HCT116 (cell line): ENCODE measurements at regions not wholly inside any gene's neighbourhood (a gene's known extent, or its start where the extent isn't known, plus 50 kb on each side); places are given as distances from the start of the nearest gene placed in this dataset.

Experiments used
- ATAC-seq: fragments of 200-7000 bp; cut with Tn5 transposase; 2 replicates; pipeline ENCODE4 v1.9.1; 2020; ENCODE audit warnings: mild to moderate bottlenecking, moderate library complexity
- BruUV-seq: library from RNA; stranded (reverse); fragments of 400-500 nt; replicated peaks from 2 replicates; lab custom pipeline; 2021; lab: Mats Ljungman, UMichigan
- CTCF ChIA-PET: fragments of 300-600 bp; sonication (Branson Sonifier 250); formaldehyde crosslinking; loops from one replicate; lab custom pipeline; 2021; ENCODE audit warnings: antibody characterized with exemption; lab: Charles Lee
- POLR2A ChIA-PET: fragments of 300-600, 350-600 bp; sonication (Branson Sonifier 250); formaldehyde crosslinking; loops from one replicate; lab custom pipeline; 2021; ENCODE audit warnings: antibody characterized with exemption; lab: Charles Lee
- RAD21 ChIA-PET, 2 experiments: fragments of 300-600 bp; sonication (Branson Sonifier 250); formaldehyde crosslinking; loops; one replicate each; lab custom pipeline; 2023; ENCODE audit warnings: low total read pairs in 2 of 2; ENCODE audit not compliant: uncharacterized antibody in 2 of 2, unreplicated experiment in 2 of 2, low non-redundant PET in 1 of 2; lab: Charles Lee
- DNase-seq: peaks from one replicate; pipeline ENCODE4 v3.0.0-alpha.2; 2010; ENCODE audit warnings: low read depth, low spot score
- H2AFZ ChIP-seq: fragments of 200-600 bp; shearing (Covaris generic), sonication (generic); 2 replicates; pipeline ENCODE4 v1.6.1; 2017; ENCODE audit warnings: low read depth, mixed run types, mixed read lengths, antibody characterized with exemption, low read length; ENCODE audit not compliant: poor library complexity, severe bottlenecking
- H3K27ac ChIP-seq: 2 replicates; pipeline ENCODE4 v1.5.1; 2012; ENCODE audit warnings: low read depth, low read length
- H3K27me3 ChIP-seq: fragments of 200-600 bp; sonication (generic); 2 replicates; pipeline ENCODE4 v1.6.1; 2016; ENCODE audit warnings: mixed run types, low read length, mixed read lengths; ENCODE audit not compliant: insufficient read depth
- H3K36me3 ChIP-seq, 2 experiments: fragments of 200-500 bp in 1 of 2; fragments of 200-600 bp in 1 of 2; sonication (Bioruptor generic) in 1 of 2; sonication (generic) in 1 of 2; 2 replicates each; pipeline versions ENCODE4 v1.5.1 to v1.6.1; 2014 to 2016; ENCODE audit warnings: low read length in 2 of 2, inconsistent platforms in 1 of 2, mixed read lengths in 1 of 2, mixed run types in 1 of 2; ENCODE audit not compliant: insufficient read depth in 2 of 2, control insufficient read depth in 1 of 2
- H3K4me1 ChIP-seq, 2 experiments: fragments of 200-600 bp in 1 of 2; sonication (generic) in 1 of 2; 2 replicates each; pipeline versions ENCODE4 v1.5.1 to v1.6.1; 2012 to 2017; ENCODE audit warnings: low read length in 2 of 2, inconsistent platforms in 1 of 2, mild to moderate bottlenecking in 1 of 2, mixed read lengths in 1 of 2, mixed run types in 1 of 2, moderate library complexity in 1 of 2; ENCODE audit not compliant: insufficient read depth in 2 of 2, control insufficient read depth in 1 of 2
- H3K4me2 ChIP-seq: fragments of 200-600 bp; sonication (generic); 2 replicates; pipeline ENCODE4 v1.6.1; 2017; ENCODE audit warnings: mixed run types, low read length, mixed read lengths
- H3K4me3 ChIP-seq, 2 experiments: fragments of 200-600 bp in 1 of 2; sonication (generic) in 1 of 2; replicated peaks in 1 of 2; 2 replicates each; pipeline ENCODE4 v1.5.1; 2011 to 2016; ENCODE audit warnings: low read length in 2 of 2, control low read depth in 1 of 2, low read depth in 1 of 2, mild to moderate bottlenecking in 1 of 2, mixed read lengths in 1 of 2, mixed run types in 1 of 2
- H3K79me2 ChIP-seq: fragments of 200-600 bp; sonication (generic); 2 replicates; pipeline ENCODE4 v1.6.1; 2017; ENCODE audit warnings: mild to moderate bottlenecking, mixed run types, low read length, moderate library complexity, mixed read lengths; ENCODE audit not compliant: insufficient read depth
- H3K9ac ChIP-seq: fragments of 200-600 bp; sonication (generic); 2 replicates; pipeline ENCODE4 v1.6.1; 2016; ENCODE audit warnings: low read length, mixed read lengths
- H3K9me2 ChIP-seq: fragments of 200-600 bp; sonication (generic), shearing (Covaris generic); 2 replicates; pipeline ENCODE4 v1.6.1; 2017; ENCODE audit warnings: mixed run types, mild to moderate bottlenecking, moderate library complexity; ENCODE audit not compliant: insufficient read depth
- H3K9me3 ChIP-seq, 2 experiments: fragments of 200-500 bp in 1 of 2; fragments of 200-600 bp in 1 of 2; sonication (Bioruptor generic) in 1 of 2; sonication (generic) in 1 of 2; 2 replicates each; pipeline ENCODE4 v1.6.1; 2014 to 2017; ENCODE audit warnings: low read length in 2 of 2, mixed read lengths in 2 of 2, inconsistent platforms in 1 of 2, low read depth in 1 of 2, mild to moderate bottlenecking in 1 of 2, mixed run types in 1 of 2, moderate library complexity in 1 of 2; ENCODE audit not compliant: control insufficient read depth in 1 of 2, insufficient read depth in 1 of 2
- H4K20me1 ChIP-seq: fragments of 200-600 bp; sonication (generic), shearing (Covaris generic); 2 replicates; pipeline ENCODE4 v1.6.1; 2017; ENCODE audit warnings: mixed run types, mild to moderate bottlenecking, moderate library complexity; ENCODE audit not compliant: insufficient read depth
- POLR2AphosphoS5 ChIP-seq: IDR thresholded peaks from 2 replicates; pipeline ENCODE4 v1.6.1; 2011; ENCODE audit warnings: mild to moderate bottlenecking, low read depth, low read length, moderate library complexity
- RAD21 ChIP-seq: IDR thresholded peaks from 2 replicates; pipeline ENCODE4 v1.6.1; 2012; ENCODE audit warnings: low read depth, mild to moderate bottlenecking
- SIN3A ChIP-seq: IDR thresholded peaks from 2 replicates; pipeline ENCODE4 v1.6.1; 2012; ENCODE audit warnings: low read depth
- SRF ChIP-seq: IDR thresholded peaks from 2 replicates; pipeline ENCODE4 v1.6.1; 2012; ENCODE audit warnings: low read depth
- ZNF274 ChIP-seq: fragments of 200-500 bp; sonication (Bioruptor generic); IDR thresholded peaks from 2 replicates; pipeline ENCODE4 v1.6.1; 2014; ENCODE audit warnings: mild to moderate bottlenecking, low read depth, low read length, inconsistent platforms
- intact Hi-C: fragments of 100-400 bp; cut with micrococcal nuclease; formaldehyde crosslinking; loops from 2 replicates; pipeline ENCODE4 v1.10.0; 2022
- TF ChIP-seq, protein P1 (sequence below): IDR thresholded peaks from 2 replicates; pipeline ENCODE4 v1.6.1; 2012
- TF ChIP-seq, protein P2 (sequence below): IDR thresholded peaks from 2 replicates; pipeline ENCODE4 v1.6.1; 2012; ENCODE audit warnings: low read depth
- TF ChIP-seq, protein P3 (sequence below), 3 experiments: fragments of 200-600 bp in 1 of 3; sonication (generic) in 1 of 3; IDR thresholded peaks in 2 of 3; conservative IDR thresholded peaks in 1 of 3; 2 replicates each; pipeline ENCODE4 v1.5.1; 2012 to 2017; ENCODE audit warnings: low read depth in 2 of 3, low read length in 2 of 3, antibody characterized with exemption in 1 of 3, borderline replicate concordance in 1 of 3, control low read depth in 1 of 3, mild to moderate bottlenecking in 1 of 3, mixed read lengths in 1 of 3, mixed run types in 1 of 3, moderate library complexity in 1 of 3; ENCODE audit not compliant: insufficient read depth in 1 of 3

DNA sequence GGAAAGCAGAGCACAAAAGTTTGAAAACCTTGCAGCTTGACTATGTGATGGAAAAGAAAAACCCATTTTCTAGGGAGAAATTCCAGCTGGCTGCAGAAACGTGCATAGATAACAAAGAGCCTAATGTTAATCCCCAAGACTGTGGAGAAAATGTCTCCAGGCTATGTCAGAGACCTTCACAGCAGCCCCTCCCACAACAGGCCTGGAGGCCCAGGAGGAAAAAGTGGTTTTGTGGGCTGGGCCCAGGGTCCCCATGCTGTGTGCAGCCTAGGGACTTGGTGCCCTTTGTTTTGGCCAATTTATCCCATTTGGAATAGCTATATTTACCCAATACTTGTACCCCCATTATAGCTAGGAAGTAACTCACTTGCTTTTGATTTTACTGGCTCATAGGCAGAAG is 484.1 kb upstream of the HTR1E start:
- Histone ChIP-seq H3K79me2 (no peaks in the 10 kb centered on the region), H3K36me3 (no peaks in the 10 kb centered on the region), H4K20me1 (no peaks in the 10 kb centered on the region), H3K27me3 (no peaks in the 10 kb centered on the region), H2AFZ (no peak overlapping the region), H3K4me2 (no peak overlapping the region), H3K9me2 (no peaks in the 10 kb centered on the region), H3K27ac (no peak overlapping the region), H3K9me3 (0 out of 4 replicates have a peak, but pooled peaks cover 0 to 2% of the 10 kb centered on the region in 2 experiments), H3K9ac (no peak overlapping the region), H3K4me1 (no peaks in the 10 kb centered on the region), H3K4me3 (no peak overlapping the region)
- no TSS peak for BruUV-seq
- no peak for ATAC-seq
- intact Hi-C loops = no loop called here
- DNase-seq = no peak
- ChIA-PET POLR2A (no interaction called here), CTCF (no interaction called here), RAD21 (no interaction called here)
- TF ChIP-seq, protein P1, sequence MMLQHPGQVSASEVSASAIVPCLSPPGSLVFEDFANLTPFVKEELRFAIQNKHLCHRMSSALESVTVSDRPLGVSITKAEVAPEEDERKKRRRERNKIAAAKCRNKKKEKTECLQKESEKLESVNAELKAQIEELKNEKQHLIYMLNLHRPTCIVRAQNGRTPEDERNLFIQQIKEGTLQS = no peak
- no peak for TF ChIP-seq ZNF274
- TF ChIP-seq SRF = no peak
- TF ChIP-seq, protein P2, sequence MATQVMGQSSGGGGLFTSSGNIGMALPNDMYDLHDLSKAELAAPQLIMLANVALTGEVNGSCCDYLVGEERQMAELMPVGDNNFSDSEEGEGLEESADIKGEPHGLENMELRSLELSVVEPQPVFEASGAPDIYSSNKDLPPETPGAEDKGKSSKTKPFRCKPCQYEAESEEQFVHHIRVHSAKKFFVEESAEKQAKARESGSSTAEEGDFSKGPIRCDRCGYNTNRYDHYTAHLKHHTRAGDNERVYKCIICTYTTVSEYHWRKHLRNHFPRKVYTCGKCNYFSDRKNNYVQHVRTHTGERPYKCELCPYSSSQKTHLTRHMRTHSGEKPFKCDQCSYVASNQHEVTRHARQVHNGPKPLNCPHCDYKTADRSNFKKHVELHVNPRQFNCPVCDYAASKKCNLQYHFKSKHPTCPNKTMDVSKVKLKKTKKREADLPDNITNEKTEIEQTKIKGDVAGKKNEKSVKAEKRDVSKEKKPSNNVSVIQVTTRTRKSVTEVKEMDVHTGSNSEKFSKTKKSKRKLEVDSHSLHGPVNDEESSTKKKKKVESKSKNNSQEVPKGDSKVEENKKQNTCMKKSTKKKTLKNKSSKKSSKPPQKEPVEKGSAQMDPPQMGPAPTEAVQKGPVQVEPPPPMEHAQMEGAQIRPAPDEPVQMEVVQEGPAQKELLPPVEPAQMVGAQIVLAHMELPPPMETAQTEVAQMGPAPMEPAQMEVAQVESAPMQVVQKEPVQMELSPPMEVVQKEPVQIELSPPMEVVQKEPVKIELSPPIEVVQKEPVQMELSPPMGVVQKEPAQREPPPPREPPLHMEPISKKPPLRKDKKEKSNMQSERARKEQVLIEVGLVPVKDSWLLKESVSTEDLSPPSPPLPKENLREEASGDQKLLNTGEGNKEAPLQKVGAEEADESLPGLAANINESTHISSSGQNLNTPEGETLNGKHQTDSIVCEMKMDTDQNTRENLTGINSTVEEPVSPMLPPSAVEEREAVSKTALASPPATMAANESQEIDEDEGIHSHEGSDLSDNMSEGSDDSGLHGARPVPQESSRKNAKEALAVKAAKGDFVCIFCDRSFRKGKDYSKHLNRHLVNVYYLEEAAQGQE = no peak
- no peak for TF ChIP-seq SIN3A
- no peak for TF ChIP-seq POLR2AphosphoS5
- TF ChIP-seq, protein P3, sequence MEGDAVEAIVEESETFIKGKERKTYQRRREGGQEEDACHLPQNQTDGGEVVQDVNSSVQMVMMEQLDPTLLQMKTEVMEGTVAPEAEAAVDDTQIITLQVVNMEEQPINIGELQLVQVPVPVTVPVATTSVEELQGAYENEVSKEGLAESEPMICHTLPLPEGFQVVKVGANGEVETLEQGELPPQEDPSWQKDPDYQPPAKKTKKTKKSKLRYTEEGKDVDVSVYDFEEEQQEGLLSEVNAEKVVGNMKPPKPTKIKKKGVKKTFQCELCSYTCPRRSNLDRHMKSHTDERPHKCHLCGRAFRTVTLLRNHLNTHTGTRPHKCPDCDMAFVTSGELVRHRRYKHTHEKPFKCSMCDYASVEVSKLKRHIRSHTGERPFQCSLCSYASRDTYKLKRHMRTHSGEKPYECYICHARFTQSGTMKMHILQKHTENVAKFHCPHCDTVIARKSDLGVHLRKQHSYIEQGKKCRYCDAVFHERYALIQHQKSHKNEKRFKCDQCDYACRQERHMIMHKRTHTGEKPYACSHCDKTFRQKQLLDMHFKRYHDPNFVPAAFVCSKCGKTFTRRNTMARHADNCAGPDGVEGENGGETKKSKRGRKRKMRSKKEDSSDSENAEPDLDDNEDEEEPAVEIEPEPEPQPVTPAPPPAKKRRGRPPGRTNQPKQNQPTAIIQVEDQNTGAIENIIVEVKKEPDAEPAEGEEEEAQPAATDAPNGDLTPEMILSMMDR (IDR thresholded peaks at IDR 0.05 in 2 of 3, conservative IDR thresholded peaks at IDR 0.05 in 1 of 3; ENCODE audit: borderline replicate concordance in 1 of 3, insufficient read depth in 1 of 3, low read depth in 2 of 3, low read length in 2 of 3) = no peak
- TF ChIP-seq RAD21 = no peak
